Activated T-helper 1 cell treated with anti-CD3 and anti-CD28 coated beads, Interleukin-2, amount 50 U/mL, for 16 hours (primary cell): ENCODE measurements at regions not wholly inside any gene's neighbourhood (a gene's known extent, or its start where the extent isn't known, plus 50 kb on each side); places are given as distances from the start of the nearest gene placed in this dataset.

Source experiments
- DNase-seq, 2 donors: peaks; one replicate each; pipeline ENCODE4 v3.0.0-alpha.2; 2020; ENCODE audit warnings: low read depth in 1 of 2, low spot score in 1 of 2

GRCh38 chr2:30368258-30368657 is 78.8 kb upstream of the LCLAT1 start:
- DNase-seq = no peak

GRCh38 chr2:30371028-30371689 is 75.9 kb upstream of the LCLAT1 start:
- DNase-seq = no peak

- no peak for DNase-seq
These were observed 75.2 kb upstream of the LCLAT1 start for GRCh38 chr2:30371772-30372373.

GRCh38 chr2:30372826-30373225 is 74.2 kb upstream of the LCLAT1 start:
- no peak for DNase-seq

- DNase-seq = no peak
These were observed 73.2 kb upstream of the LCLAT1 start for GRCh38 chr2:30373881-30374302.

GRCh38 chr2:30374380-30374779 is 72.7 kb upstream of the LCLAT1 start:
- no peak for DNase-seq

GRCh38 chr2:30375915-30376314 is 71.1 kb upstream of the LCLAT1 start:
- no peak for DNase-seq

GRCh38 chr2:30379481-30379880 is 67.6 kb upstream of the LCLAT1 start:
- DNase-seq = no peak

GRCh38 chr2:30380824-30381223 is 66.2 kb upstream of the LCLAT1 start:
- DNase-seq = no peak

- DNase-seq = no peak
These were observed 64.8 kb upstream of the LCLAT1 start for GRCh38 chr2:30382162-30382783.

GRCh38 chr2:30382995-30383394 is 64.1 kb upstream of the LCLAT1 start:
- no peak for DNase-seq

- DNase-seq = no peak
These were observed 61.7 kb upstream of the LCLAT1 start for GRCh38 chr2:30385327-30385726.

- DNase-seq = no peak
These were observed 54.9 kb upstream of the LCLAT1 start for GRCh38 chr2:30392097-30392496.

- no peak for DNase-seq
These were observed 53.5 kb upstream of the LCLAT1 start for GRCh38 chr2:30393510-30393909.

GRCh38 chr2:30394096-30394495 is 53.0 kb upstream of the LCLAT1 start:
- DNase-seq = no peak

GRCh38 chr2:30396436-30397232 is 50.4 kb upstream of the LCLAT1 start:
- no peak for DNase-seq
